ENCODE measurements at regions not wholly inside any gene's neighbourhood (a gene's known extent, or its start where the extent isn't known, plus 50 kb on each side); places are given as distances from the start of the nearest gene placed in this dataset.

DNA sequence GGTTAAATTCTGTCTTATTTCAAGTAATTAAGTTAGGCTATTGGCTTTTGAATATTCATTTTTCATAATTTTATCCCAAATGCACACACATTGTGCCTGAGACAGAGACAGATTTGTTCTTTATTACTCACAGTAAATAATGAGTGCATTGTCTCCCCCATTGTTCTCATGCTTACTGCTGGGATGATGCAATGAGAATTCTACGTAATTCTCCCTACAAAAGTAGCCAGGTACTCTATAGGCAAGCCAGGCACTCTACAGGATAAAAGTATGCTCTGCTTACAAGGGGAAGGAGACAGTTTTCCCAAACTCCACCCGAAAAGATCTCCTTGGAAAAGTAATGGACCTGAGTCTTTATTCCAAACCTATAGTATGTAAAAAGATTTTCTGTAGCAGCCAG lies 1890.7 kb upstream of the PCDH10 start:
- TF ChIP-seq POLR2A (IDR thresholded peaks at IDR 0.05; ENCODE audit: low read depth), result no peak
- TF ChIP-seq, protein P1, sequence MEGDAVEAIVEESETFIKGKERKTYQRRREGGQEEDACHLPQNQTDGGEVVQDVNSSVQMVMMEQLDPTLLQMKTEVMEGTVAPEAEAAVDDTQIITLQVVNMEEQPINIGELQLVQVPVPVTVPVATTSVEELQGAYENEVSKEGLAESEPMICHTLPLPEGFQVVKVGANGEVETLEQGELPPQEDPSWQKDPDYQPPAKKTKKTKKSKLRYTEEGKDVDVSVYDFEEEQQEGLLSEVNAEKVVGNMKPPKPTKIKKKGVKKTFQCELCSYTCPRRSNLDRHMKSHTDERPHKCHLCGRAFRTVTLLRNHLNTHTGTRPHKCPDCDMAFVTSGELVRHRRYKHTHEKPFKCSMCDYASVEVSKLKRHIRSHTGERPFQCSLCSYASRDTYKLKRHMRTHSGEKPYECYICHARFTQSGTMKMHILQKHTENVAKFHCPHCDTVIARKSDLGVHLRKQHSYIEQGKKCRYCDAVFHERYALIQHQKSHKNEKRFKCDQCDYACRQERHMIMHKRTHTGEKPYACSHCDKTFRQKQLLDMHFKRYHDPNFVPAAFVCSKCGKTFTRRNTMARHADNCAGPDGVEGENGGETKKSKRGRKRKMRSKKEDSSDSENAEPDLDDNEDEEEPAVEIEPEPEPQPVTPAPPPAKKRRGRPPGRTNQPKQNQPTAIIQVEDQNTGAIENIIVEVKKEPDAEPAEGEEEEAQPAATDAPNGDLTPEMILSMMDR (IDR thresholded peaks at IDR 0.05), result no peak
- no peak for TF ChIP-seq POLR2AphosphoS5 (IDR thresholded peaks at IDR 0.05)
